GM18873 (cell line): ENCODE measurements at regions not wholly inside any gene's neighbourhood (a gene's known extent, or its start where the extent isn't known, plus 50 kb on each side); places are given as distances from the start of the nearest gene placed in this dataset.
A peak's percentile ranks its signal among the peaks of the same experiment; 100 is the strongest.
"Not testable (repeated sequence)": the region's sequence is repeated elsewhere in the genome, so short reads cannot be mapped to it uniquely, and the experiment has no call there.

Experiments used
- ATAC-seq: cut with Tn5 transposase; IDR thresholded peaks from one replicate; pipeline ENCODE4 v1.9.1; 2021; ENCODE audit warnings: mild to moderate bottlenecking, moderate library complexity, moderate number of reproducible peaks; ENCODE audit not compliant: unreplicated experiment, low FRiP score

GRCh38 chr7:65080799-65081668 lies 74.5 kb upstream of the ERV3-1 start:
- ATAC-seq, result peak; percentile 99

- ATAC-seq, result not testable (repeated sequence)
Measured at GRCh38 chr7:65074959-65075358, 68.5 kb upstream of the ERV3-1 start.

- ATAC-seq, result not testable (repeated sequence)
Measured at GRCh38 chr7:65073160-65073559, 66.7 kb upstream of the ERV3-1 start.

- not testable (repeated sequence) for ATAC-seq
Measured at GRCh38 chr7:65071854-65072431, 65.5 kb upstream of the ERV3-1 start.

GRCh38 chr7:65069476-65069875 lies 63.0 kb upstream of the ERV3-1 start:
- not testable (repeated sequence) for ATAC-seq

- not testable (repeated sequence) for ATAC-seq
Measured at GRCh38 chr7:65062566-65062965, 56.1 kb upstream of the ERV3-1 start.

GRCh38 chr7:65059247-65059646 lies 52.8 kb upstream of the ERV3-1 start:
- ATAC-seq, result not testable (repeated sequence)
